ENCODE measurements at regions not wholly inside any gene's neighbourhood (a gene's known extent, or its start where the extent isn't known, plus 50 kb on each side); places are given as distances from the start of the nearest gene placed in this dataset.
"Not testable (repeated sequence)": the region's sequence is repeated elsewhere in the genome, so short reads cannot be mapped to it uniquely, and the experiment has no call there.

GRCh38 chr5:155106221-155106620, 92.7 kb downstream of the KIF4B start:
- DNase-seq (ENCODE audit: low spot score), result no peak
- intact Hi-C loops (cut with DNase I), result no loop called here

GRCh38 chr5:155113888-155114287, 100.3 kb downstream of the KIF4B start:
- intact Hi-C loops (cut with DNase I), result no loop called here
- DNase-seq (ENCODE audit: low spot score), result no peak

- DNase-seq (ENCODE audit: low spot score), result no peak
- intact Hi-C loops (cut with DNase I), result no loop called here
These were observed 101.1 kb downstream of the KIF4B start for GRCh38 chr5:155114655-155115054.

GRCh38 chr5:155116456-155117251, 103.1 kb downstream of the KIF4B start:
- no peak for DNase-seq (ENCODE audit: low spot score)

GRCh38 chr5:155125551-155126095, 112.1 kb downstream of the KIF4B start:
- intact Hi-C loops (cut with DNase I), result no loop called here
- DNase-seq (ENCODE audit: low spot score), result no peak

More at GRCh38 chr5:155116456-155117251, 103.1 kb downstream of the KIF4B start:
- intact Hi-C loops (cut with DNase I), result no loop called here

- DNase-seq (ENCODE audit: low spot score), result no peak
- intact Hi-C loops (cut with DNase I), result no loop called here
These were observed 113.0 kb downstream of the KIF4B start for GRCh38 chr5:155126573-155126972.

GRCh38 chr5:155127552-155127951, 114.0 kb downstream of the KIF4B start:
- DNase-seq (ENCODE audit: low spot score), result no peak
- intact Hi-C loops (cut with DNase I), result no loop called here

GRCh38 chr5:155128786-155129512, 115.4 kb downstream of the KIF4B start:
- intact Hi-C loops (cut with DNase I), result no loop called here

GRCh38 chr5:155129513-155129880, 115.9 kb downstream of the KIF4B start:
- intact Hi-C loops (cut with DNase I), result no loop called here

More at GRCh38 chr5:155128786-155129512, 115.4 kb downstream of the KIF4B start:
- no peak for DNase-seq (ENCODE audit: low spot score)

GRCh38 chr5:155134130-155134529, 120.6 kb downstream of the KIF4B start:
- DNase-seq (ENCODE audit: low spot score), result no peak
- intact Hi-C loops (cut with DNase I), result no loop called here

More at GRCh38 chr5:155129513-155129880, 115.9 kb downstream of the KIF4B start:
- DNase-seq (ENCODE audit: low spot score), result no peak

- intact Hi-C loops (cut with DNase I), result loop anchor here (5.0 kb wide), 2 partner anchors 164 to 591 kb away; no protein-coding TSS in a partner anchor
- no peak for DNase-seq (ENCODE audit: low spot score)
These were observed 122.8 kb downstream of the KIF4B start for GRCh38 chr5:155136216-155136850.

GRCh38 chr5:155137683-155138082, 124.1 kb downstream of the KIF4B start:
- no peak for DNase-seq (ENCODE audit: low spot score)
- intact Hi-C loops (cut with DNase I), result loop anchor here (5.0 kb wide), 2 partner anchors 165 to 590 kb away; no protein-coding TSS in a partner anchor

GRCh38 chr5:155140646-155141045, 127.1 kb downstream of the KIF4B start:
- DNase-seq (ENCODE audit: low spot score), result no peak
- intact Hi-C loops (cut with DNase I), result loop anchor here (10.0 kb wide), 1 partner anchor 114 kb away; no protein-coding TSS in a partner anchor

- no peak for DNase-seq (ENCODE audit: low spot score)
- intact Hi-C loops (cut with DNase I), result loop anchor here (10.0 kb wide), 1 partner anchor 110 kb away; no protein-coding TSS in a partner anchor
These were observed 131.4 kb downstream of the KIF4B start for GRCh38 chr5:155144956-155145355.

- no peak for DNase-seq (ENCODE audit: low spot score)
- intact Hi-C loops (cut with DNase I), result loop anchor here (10.0 kb wide), 1 partner anchor 108 kb away; no protein-coding TSS in a partner anchor
These were observed 133.7 kb downstream of the KIF4B start for GRCh38 chr5:155147222-155147621.

GRCh38 chr5:155148694-155149093, 135.1 kb downstream of the KIF4B start:
- intact Hi-C loops (cut with DNase I), result loop anchor here (10.0 kb wide), 1 partner anchor 106 kb away; no protein-coding TSS in a partner anchor
- DNase-seq (ENCODE audit: low spot score), result no peak

GRCh38 chr5:155150012-155150411, 136.5 kb downstream of the KIF4B start:
- no peak for DNase-seq (ENCODE audit: low spot score)
- intact Hi-C loops (cut with DNase I), result no loop called here

- intact Hi-C loops (cut with DNase I), result no loop called here
- DNase-seq (ENCODE audit: low spot score), result no peak
These were observed 141.4 kb downstream of the KIF4B start for GRCh38 chr5:155154973-155155372.

GRCh38 chr5:155163084-155163483, 149.5 kb downstream of the KIF4B start:
- DNase-seq (ENCODE audit: low spot score); intact Hi-C loops (cut with DNase I): not testable (repeated sequence)

GRCh38 chr5:155167736-155168135, 154.2 kb downstream of the KIF4B start:
- intact Hi-C loops (cut with DNase I), result no loop called here
- DNase-seq (ENCODE audit: low spot score), result no peak

Measured in cardiac septum (tissue), 1 donor.